Lower leg skin (tissue), 3 donors: ENCODE measurements at regions not wholly inside any gene's neighbourhood (a gene's known extent, or its start where the extent isn't known, plus 50 kb on each side); places are given as distances from the start of the nearest gene placed in this dataset.

Source experiments
- POLR2A ChIP-seq, 2 donors: fragments of 450-650 bp; IDR thresholded peaks; one replicate each; pipeline ENCODE4 v1.6.1; 2016 to 2017; ENCODE audit warnings: antibody characterized with exemption in 2 of 2, mild to moderate bottlenecking in 1 of 2, moderate library complexity in 1 of 2
- TF ChIP-seq, protein P1 (sequence below), 3 donors: fragments of 450-650 bp; IDR thresholded peaks; one replicate each; pipeline ENCODE4 v1.5.1; 2016; ENCODE audit warnings: antibody characterized with exemption in 3 of 3, mild to moderate bottlenecking in 3 of 3, moderate library complexity in 2 of 3

DNA sequence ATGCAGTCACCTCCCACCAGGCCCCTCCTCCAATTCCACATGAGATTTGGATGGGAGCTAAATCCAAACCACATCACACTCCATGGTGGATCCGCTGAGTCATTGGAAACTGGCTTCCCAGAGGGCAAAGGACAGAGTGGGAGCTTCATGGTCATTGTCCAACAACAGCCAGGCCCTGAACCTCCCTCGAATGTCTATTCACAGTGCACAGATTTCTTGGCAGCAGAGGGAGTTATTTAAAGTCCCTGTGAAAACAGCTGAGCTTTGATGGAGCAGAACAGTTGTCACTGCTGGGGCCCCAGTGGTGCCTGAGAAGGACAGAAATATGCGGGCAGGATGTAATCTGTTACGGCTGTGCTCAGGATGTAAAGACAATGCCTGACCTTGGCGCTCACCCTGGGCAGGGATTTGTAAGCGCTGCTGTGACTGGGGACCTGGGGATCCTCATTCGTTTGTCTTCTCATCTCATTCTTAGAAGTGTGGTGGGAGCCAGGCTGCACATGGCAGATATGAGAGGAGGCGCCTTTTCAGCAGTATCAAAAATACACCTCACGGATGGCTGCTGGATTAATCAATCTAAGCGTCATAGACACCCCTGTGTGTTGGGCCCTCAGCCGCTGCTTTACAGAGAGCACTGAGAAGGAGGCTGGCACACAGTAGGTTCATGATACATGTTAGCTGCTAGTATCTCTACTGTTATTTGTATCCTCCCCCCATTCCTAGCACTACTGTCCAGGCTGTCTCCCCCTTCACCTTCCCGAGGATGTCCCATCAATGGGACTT lies 439.4 kb downstream of the PTPRU start:
- TF ChIP-seq, protein P1, sequence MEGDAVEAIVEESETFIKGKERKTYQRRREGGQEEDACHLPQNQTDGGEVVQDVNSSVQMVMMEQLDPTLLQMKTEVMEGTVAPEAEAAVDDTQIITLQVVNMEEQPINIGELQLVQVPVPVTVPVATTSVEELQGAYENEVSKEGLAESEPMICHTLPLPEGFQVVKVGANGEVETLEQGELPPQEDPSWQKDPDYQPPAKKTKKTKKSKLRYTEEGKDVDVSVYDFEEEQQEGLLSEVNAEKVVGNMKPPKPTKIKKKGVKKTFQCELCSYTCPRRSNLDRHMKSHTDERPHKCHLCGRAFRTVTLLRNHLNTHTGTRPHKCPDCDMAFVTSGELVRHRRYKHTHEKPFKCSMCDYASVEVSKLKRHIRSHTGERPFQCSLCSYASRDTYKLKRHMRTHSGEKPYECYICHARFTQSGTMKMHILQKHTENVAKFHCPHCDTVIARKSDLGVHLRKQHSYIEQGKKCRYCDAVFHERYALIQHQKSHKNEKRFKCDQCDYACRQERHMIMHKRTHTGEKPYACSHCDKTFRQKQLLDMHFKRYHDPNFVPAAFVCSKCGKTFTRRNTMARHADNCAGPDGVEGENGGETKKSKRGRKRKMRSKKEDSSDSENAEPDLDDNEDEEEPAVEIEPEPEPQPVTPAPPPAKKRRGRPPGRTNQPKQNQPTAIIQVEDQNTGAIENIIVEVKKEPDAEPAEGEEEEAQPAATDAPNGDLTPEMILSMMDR (IDR thresholded peaks at IDR 0.05), result no peak
- TF ChIP-seq POLR2A (IDR thresholded peaks at IDR 0.05), result no peak
